Liver (tissue), 7 donors: ENCODE measurements at regions not wholly inside any gene's neighbourhood (a gene's known extent, or its start where the extent isn't known, plus 50 kb on each side); places are given as distances from the start of the nearest gene placed in this dataset.

Experiments
- DNase-seq: peaks from one replicate; pipeline ENCODE4 v3.0.0-alpha.2; 2017; ENCODE audit warnings: low spot score
- H3K27ac ChIP-seq, 2 donors: one replicate each; pipeline ENCODE4 v1.7.0; 2013; ENCODE audit warnings: inconsistent platforms in 2 of 2, low read length in 2 of 2, control low read depth in 1 of 2, low read depth in 1 of 2, mild to moderate bottlenecking in 1 of 2
- H3K27me3 ChIP-seq, 4 donors: one replicate each; pipeline versions ENCODE4 v1.6.1 to v1.7.0; 2013; ENCODE audit warnings: low read length in 3 of 4, inconsistent platforms in 1 of 4, mild to moderate bottlenecking in 1 of 4, moderate library complexity in 1 of 4; ENCODE audit not compliant: control insufficient read depth in 4 of 4, insufficient read depth in 4 of 4
- H3K36me3 ChIP-seq, 4 donors: one replicate each; pipeline versions ENCODE4 v1.6.1 to v1.7.0; 2013; ENCODE audit warnings: low read length in 3 of 4, mild to moderate bottlenecking in 3 of 4, low read depth in 1 of 4, moderate library complexity in 1 of 4; ENCODE audit not compliant: control insufficient read depth in 4 of 4, insufficient read depth in 3 of 4
- H3K4me1 ChIP-seq, 4 donors: one replicate each; pipeline versions ENCODE4 v1.6.1 to v1.7.0; 2013; ENCODE audit warnings: low read length in 3 of 4, mild to moderate bottlenecking in 3 of 4, moderate library complexity in 1 of 4; ENCODE audit not compliant: control insufficient read depth in 4 of 4, insufficient read depth in 4 of 4
- H3K4me3 ChIP-seq, 3 donors: one replicate each; pipeline versions ENCODE4 v1.6.1 to v1.7.0; 2013; ENCODE audit warnings: low read length in 3 of 3, control low read depth in 1 of 3, low read depth in 1 of 3, mild to moderate bottlenecking in 1 of 3
- H3K9ac ChIP-seq, 2 donors: one replicate each; pipeline ENCODE4 v1.7.0; 2013; ENCODE audit warnings: low read length in 2 of 2, mild to moderate bottlenecking in 2 of 2, moderate library complexity in 2 of 2, control low read depth in 1 of 2, low read depth in 1 of 2
- H3K9me3 ChIP-seq, 4 donors: one replicate each; pipeline versions ENCODE4 v1.6.1 to v1.7.0; 2013; ENCODE audit warnings: low read length in 3 of 4; ENCODE audit not compliant: control insufficient read depth in 4 of 4
- EGR1 ChIP-seq, 2 donors: IDR thresholded peaks; 2 replicates each; pipeline ENCODE4 v1.6.1; 2016 to 2018; ENCODE audit warnings: antibody characterized with exemption in 2 of 2, low read depth in 2 of 2
- FOXA1 ChIP-seq: IDR thresholded peaks from 2 replicates; pipeline ENCODE4 v1.6.1; 2016; ENCODE audit warnings: antibody characterized with exemption
- FOXA2 ChIP-seq: IDR thresholded peaks from 2 replicates; pipeline ENCODE4 v1.6.1; 2016; ENCODE audit warnings: antibody characterized with exemption
- GABPA ChIP-seq, 2 donors: IDR thresholded peaks in 1 of 2; conservative IDR thresholded peaks in 1 of 2; 2 replicates each; pipeline ENCODE4 v1.6.1; 2016; ENCODE audit warnings: antibody characterized with exemption in 2 of 2, mild to moderate bottlenecking in 1 of 2, moderate library complexity in 1 of 2
- HNF4A ChIP-seq, 2 donors: conservative IDR thresholded peaks; 2 replicates each; pipeline ENCODE4 v1.6.1; 2016; ENCODE audit warnings: antibody characterized with exemption in 2 of 2, mild to moderate bottlenecking in 2 of 2
- HNF4G ChIP-seq: IDR thresholded peaks from 2 replicates; pipeline ENCODE4 v1.6.1; 2016; ENCODE audit warnings: antibody characterized with exemption
- JUND ChIP-seq, 2 donors: IDR thresholded peaks; 2 replicates each; pipeline ENCODE4 v1.6.1; 2016; ENCODE audit warnings: antibody characterized with exemption in 2 of 2
- NR2F2 ChIP-seq: IDR thresholded peaks from 2 replicates; pipeline ENCODE4 v1.6.1; 2016; ENCODE audit warnings: antibody characterized with exemption
- RAD21 ChIP-seq, 2 donors: IDR thresholded peaks; 2 replicates each; pipeline ENCODE4 v1.6.1; 2016; ENCODE audit warnings: antibody characterized with exemption in 2 of 2, mild to moderate bottlenecking in 2 of 2
- RXRA ChIP-seq, 2 donors: IDR thresholded peaks; 2 replicates each; pipeline ENCODE4 v1.6.1; 2017 to 2018; ENCODE audit warnings: antibody characterized with exemption in 2 of 2, mild to moderate bottlenecking in 1 of 2
- SP1 ChIP-seq: IDR thresholded peaks from 2 replicates; pipeline ENCODE4 v1.6.1; 2018; ENCODE audit warnings: antibody characterized with exemption, mild to moderate bottlenecking
- TAF1 ChIP-seq: conservative IDR thresholded peaks from 2 replicates; pipeline ENCODE4 v1.6.1; 2016; ENCODE audit warnings: antibody characterized with exemption, mild to moderate bottlenecking
- YY1 ChIP-seq: IDR thresholded peaks from 2 replicates; pipeline ENCODE4 v1.6.1; 2016; ENCODE audit warnings: antibody characterized with exemption, mild to moderate bottlenecking
- TF ChIP-seq, protein P1 (sequence below): IDR thresholded peaks from 2 replicates; pipeline ENCODE4 v1.6.1; 2016; ENCODE audit warnings: antibody characterized with exemption
- TF ChIP-seq, protein P2 (sequence below): IDR thresholded peaks from 2 replicates; pipeline ENCODE4 v1.6.1; 2016; ENCODE audit warnings: antibody characterized with exemption, mild to moderate bottlenecking
- TF ChIP-seq, protein P3 (sequence below): IDR thresholded peaks from 2 replicates; pipeline ENCODE4 v1.6.1; 2016; ENCODE audit warnings: antibody characterized with exemption
- TF ChIP-seq, protein P4 (sequence below): fragments of 150-350 bp; IDR thresholded peaks from 2 replicates; pipeline ENCODE4 v1.5.1; 2017; ENCODE audit warnings: improper control_type of control experiment, low read depth, low read length; ENCODE audit not compliant: missing input control
- TF ChIP-seq, protein P5 (sequence below): IDR thresholded peaks from 2 replicates; pipeline ENCODE4 v1.6.1; 2016; ENCODE audit warnings: antibody characterized with exemption
- donor health status: healthy.
- donor health status: healthy.
- donor health status: healthy.
- donor health status: healthy.

DNA sequence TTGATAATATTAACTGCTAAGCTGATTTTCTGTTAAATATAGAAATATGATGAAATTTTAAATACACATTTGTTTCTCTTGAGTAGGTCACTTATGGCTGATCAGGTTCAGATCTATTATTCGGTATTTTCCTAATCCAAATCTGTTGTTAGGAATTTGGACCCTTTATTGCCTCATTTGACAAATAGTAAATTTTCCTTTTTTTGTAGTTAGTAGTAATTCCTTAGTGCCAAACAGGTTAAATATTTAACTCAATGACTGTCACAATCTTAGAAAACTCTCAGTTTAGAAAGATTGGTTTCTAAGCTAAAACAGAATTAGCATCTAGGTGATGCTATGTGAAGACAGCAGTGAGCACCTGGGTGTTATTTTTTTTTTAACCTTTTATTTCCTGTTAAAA lies 1598.9 kb downstream of the KHDRBS2 start (continued):
- TF ChIP-seq, protein P1, sequence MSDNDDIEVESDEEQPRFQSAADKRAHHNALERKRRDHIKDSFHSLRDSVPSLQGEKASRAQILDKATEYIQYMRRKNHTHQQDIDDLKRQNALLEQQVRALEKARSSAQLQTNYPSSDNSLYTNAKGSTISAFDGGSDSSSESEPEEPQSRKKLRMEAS: no peak

DNA sequence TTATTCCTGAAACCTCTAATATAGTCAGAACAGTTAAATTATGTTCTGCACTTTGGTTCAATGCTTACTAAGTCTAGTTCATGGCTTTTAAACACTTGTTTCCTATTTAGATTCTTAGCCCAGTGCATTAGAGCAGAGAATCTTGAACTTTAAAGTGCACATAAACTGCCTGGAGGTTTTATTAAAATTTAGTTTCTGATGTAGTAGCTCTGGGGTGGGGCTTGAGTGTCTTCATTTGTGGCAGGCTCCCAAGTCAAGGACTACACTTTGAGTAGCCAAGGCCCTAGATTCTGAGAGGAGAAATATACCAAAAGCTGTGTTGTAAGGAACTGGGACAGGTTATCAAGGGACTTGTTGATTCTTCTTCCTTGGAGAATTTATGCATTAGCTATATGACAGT lies 1604.2 kb downstream of the KHDRBS2 start:
- H3K9me3 ChIP-seq: no peaks in the 10 kb centered on the region
- H3K27ac ChIP-seq: no peak overlapping the region
- no peak overlapping the region for H3K4me3 ChIP-seq
- TF ChIP-seq HNF4G (no peak), FOXA1 (no peak), NR2F2 (no peak), HNF4A (conservative IDR thresholded peaks at IDR 0.05) (no peak), GABPA (IDR thresholded peaks at IDR 0.05 in 1 of 2, conservative IDR thresholded peaks at IDR 0.05 in 1 of 2) (no peak), SP1 (no peak), FOXA2 (no peak), RAD21 (IDR thresholded peaks at IDR 0.05) (no peak), JUND (IDR thresholded peaks at IDR 0.05) (no peak), YY1 (no peak), EGR1 (IDR thresholded peaks at IDR 0.05; ENCODE audit: low read depth in 2 of 2) (no peak), RXRA (IDR thresholded peaks at IDR 0.05) (no peak), TAF1 (no peak)
- TF ChIP-seq, protein P1: no peak
- TF ChIP-seq, protein P2, sequence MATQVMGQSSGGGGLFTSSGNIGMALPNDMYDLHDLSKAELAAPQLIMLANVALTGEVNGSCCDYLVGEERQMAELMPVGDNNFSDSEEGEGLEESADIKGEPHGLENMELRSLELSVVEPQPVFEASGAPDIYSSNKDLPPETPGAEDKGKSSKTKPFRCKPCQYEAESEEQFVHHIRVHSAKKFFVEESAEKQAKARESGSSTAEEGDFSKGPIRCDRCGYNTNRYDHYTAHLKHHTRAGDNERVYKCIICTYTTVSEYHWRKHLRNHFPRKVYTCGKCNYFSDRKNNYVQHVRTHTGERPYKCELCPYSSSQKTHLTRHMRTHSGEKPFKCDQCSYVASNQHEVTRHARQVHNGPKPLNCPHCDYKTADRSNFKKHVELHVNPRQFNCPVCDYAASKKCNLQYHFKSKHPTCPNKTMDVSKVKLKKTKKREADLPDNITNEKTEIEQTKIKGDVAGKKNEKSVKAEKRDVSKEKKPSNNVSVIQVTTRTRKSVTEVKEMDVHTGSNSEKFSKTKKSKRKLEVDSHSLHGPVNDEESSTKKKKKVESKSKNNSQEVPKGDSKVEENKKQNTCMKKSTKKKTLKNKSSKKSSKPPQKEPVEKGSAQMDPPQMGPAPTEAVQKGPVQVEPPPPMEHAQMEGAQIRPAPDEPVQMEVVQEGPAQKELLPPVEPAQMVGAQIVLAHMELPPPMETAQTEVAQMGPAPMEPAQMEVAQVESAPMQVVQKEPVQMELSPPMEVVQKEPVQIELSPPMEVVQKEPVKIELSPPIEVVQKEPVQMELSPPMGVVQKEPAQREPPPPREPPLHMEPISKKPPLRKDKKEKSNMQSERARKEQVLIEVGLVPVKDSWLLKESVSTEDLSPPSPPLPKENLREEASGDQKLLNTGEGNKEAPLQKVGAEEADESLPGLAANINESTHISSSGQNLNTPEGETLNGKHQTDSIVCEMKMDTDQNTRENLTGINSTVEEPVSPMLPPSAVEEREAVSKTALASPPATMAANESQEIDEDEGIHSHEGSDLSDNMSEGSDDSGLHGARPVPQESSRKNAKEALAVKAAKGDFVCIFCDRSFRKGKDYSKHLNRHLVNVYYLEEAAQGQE: no peak
- TF ChIP-seq, protein P3, sequence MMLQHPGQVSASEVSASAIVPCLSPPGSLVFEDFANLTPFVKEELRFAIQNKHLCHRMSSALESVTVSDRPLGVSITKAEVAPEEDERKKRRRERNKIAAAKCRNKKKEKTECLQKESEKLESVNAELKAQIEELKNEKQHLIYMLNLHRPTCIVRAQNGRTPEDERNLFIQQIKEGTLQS: no peak
- TF ChIP-seq, protein P4, sequence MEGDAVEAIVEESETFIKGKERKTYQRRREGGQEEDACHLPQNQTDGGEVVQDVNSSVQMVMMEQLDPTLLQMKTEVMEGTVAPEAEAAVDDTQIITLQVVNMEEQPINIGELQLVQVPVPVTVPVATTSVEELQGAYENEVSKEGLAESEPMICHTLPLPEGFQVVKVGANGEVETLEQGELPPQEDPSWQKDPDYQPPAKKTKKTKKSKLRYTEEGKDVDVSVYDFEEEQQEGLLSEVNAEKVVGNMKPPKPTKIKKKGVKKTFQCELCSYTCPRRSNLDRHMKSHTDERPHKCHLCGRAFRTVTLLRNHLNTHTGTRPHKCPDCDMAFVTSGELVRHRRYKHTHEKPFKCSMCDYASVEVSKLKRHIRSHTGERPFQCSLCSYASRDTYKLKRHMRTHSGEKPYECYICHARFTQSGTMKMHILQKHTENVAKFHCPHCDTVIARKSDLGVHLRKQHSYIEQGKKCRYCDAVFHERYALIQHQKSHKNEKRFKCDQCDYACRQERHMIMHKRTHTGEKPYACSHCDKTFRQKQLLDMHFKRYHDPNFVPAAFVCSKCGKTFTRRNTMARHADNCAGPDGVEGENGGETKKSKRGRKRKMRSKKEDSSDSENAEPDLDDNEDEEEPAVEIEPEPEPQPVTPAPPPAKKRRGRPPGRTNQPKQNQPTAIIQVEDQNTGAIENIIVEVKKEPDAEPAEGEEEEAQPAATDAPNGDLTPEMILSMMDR: no peak
- TF ChIP-seq, protein P5, sequence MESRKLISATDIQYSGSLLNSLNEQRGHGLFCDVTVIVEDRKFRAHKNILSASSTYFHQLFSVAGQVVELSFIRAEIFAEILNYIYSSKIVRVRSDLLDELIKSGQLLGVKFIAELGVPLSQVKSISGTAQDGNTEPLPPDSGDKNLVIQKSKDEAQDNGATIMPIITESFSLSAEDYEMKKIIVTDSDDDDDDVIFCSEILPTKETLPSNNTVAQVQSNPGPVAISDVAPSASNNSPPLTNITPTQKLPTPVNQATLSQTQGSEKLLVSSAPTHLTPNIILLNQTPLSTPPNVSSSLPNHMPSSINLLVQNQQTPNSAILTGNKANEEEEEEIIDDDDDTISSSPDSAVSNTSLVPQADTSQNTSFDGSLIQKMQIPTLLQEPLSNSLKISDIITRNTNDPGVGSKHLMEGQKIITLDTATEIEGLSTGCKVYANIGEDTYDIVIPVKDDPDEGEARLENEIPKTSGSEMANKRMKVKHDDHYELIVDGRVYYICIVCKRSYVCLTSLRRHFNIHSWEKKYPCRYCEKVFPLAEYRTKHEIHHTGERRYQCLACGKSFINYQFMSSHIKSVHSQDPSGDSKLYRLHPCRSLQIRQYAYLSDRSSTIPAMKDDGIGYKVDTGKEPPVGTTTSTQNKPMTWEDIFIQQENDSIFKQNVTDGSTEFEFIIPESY: no peak
- no peaks in the 10 kb centered on the region for H3K4me1 ChIP-seq
- H3K36me3 ChIP-seq: no peaks in the 10 kb centered on the region
- H3K27me3 ChIP-seq: no peaks in the 10 kb centered on the region
- H3K9ac ChIP-seq: no peak overlapping the region
- DNase-seq: no peak
